Uterus (tissue), 3 donors: ENCODE measurements at regions not wholly inside any gene's neighbourhood (a gene's known extent, or its start where the extent isn't known, plus 50 kb on each side); places are given as distances from the start of the nearest gene placed in this dataset.
"Not testable (repeated sequence)": the region's sequence is repeated elsewhere in the genome, so short reads cannot be mapped to it uniquely, and the experiment has no call there.

Experiments
- DNase-seq, 2 donors: peaks; one replicate each; pipeline ENCODE4 v3.0.0-alpha.2; 2019 to 2020
- H3K27ac ChIP-seq, 2 donors: fragments of 200-600 bp; sonication (generic); 1 replicate in 1 of 2; 2 replicates in 1 of 2; pipeline ENCODE4 v1.5.1; 2016 to 2018
- H3K27me3 ChIP-seq, 2 donors: fragments of 200-600 bp; sonication (generic); one replicate each; pipeline ENCODE4 v1.5.1; 2018 to 2019; ENCODE audit warnings: control low read depth in 1 of 2
- H3K36me3 ChIP-seq, 2 donors: fragments of 200-600 bp; sonication (generic); one replicate each; pipeline ENCODE4 v1.5.1; 2019; ENCODE audit warnings: control low read depth in 1 of 2
- H3K4me1 ChIP-seq, 2 donors: fragments of 200-600 bp; sonication (generic); one replicate each; pipeline ENCODE4 v1.5.1; 2018 to 2019; ENCODE audit warnings: control low read depth in 1 of 2
- H3K4me3 ChIP-seq, 2 donors: fragments of 200-600 bp; sonication (generic); 1 replicate in 1 of 2; 2 replicates in 1 of 2; pipeline ENCODE4 v1.5.1; 2018 to 2019; ENCODE audit warnings: mild to moderate bottlenecking in 1 of 2
- H3K9me3 ChIP-seq, 2 donors: fragments of 200-600 bp; sonication (generic); one replicate each; pipeline ENCODE4 v1.5.1; 2019; ENCODE audit warnings: control low read depth in 1 of 2
- POLR2A ChIP-seq, 2 donors: fragments of 450-650 bp; IDR thresholded peaks; one replicate each; pipeline ENCODE4 v1.6.1; 2016; ENCODE audit warnings: antibody characterized with exemption in 2 of 2, mild to moderate bottlenecking in 1 of 2, moderate library complexity in 1 of 2
- intact Hi-C: fragments of 100-400 bp; cut with DNase I; formaldehyde crosslinking; loops from one replicate; pipeline ENCODE4 v1.15.1; 2023; ENCODE audit warnings: low total_unique reads
- TF ChIP-seq, protein P1 (sequence below), 4 experiments: fragments of 200-600 bp in 2 of 4; fragments of 450-650 bp in 2 of 4; sonication (generic) in 2 of 4; IDR thresholded peaks; one replicate each; pipeline ENCODE4 v1.5.1; 2016 to 2019; ENCODE audit warnings: antibody characterized with exemption in 4 of 4, mild to moderate bottlenecking in 2 of 4, moderate library complexity in 1 of 4
- donor health status: DM: yes; HTN: yes; CAD: no.

DNA sequence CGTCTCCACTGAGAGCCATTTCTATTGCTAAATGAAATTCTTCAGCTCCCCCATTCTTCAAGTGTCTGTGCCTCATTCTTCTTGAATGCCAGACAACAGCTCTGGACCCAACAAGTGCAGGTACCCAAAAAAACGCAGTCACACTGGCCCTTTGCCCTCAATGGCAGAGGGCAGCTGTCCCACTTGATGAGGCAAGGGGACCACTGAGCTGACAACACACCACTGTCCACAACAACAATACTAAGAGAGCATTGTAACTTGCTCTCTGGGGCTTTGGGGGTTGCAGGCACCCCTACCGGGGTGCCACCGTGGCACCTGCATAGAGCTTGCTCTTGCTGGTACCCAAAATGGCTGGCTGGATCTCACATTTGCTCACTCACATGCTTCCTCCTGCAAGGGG is 827.0 kb upstream of the DDX18 start:
- intact Hi-C loops = no loop called here
- no peak for TF ChIP-seq POLR2A (IDR thresholded peaks at IDR 0.05)
- TF ChIP-seq, protein P1, sequence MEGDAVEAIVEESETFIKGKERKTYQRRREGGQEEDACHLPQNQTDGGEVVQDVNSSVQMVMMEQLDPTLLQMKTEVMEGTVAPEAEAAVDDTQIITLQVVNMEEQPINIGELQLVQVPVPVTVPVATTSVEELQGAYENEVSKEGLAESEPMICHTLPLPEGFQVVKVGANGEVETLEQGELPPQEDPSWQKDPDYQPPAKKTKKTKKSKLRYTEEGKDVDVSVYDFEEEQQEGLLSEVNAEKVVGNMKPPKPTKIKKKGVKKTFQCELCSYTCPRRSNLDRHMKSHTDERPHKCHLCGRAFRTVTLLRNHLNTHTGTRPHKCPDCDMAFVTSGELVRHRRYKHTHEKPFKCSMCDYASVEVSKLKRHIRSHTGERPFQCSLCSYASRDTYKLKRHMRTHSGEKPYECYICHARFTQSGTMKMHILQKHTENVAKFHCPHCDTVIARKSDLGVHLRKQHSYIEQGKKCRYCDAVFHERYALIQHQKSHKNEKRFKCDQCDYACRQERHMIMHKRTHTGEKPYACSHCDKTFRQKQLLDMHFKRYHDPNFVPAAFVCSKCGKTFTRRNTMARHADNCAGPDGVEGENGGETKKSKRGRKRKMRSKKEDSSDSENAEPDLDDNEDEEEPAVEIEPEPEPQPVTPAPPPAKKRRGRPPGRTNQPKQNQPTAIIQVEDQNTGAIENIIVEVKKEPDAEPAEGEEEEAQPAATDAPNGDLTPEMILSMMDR (IDR thresholded peaks at IDR 0.05) = no peak
- no peak overlapping the region for H3K4me3 ChIP-seq
- H3K27ac ChIP-seq = no peak overlapping the region
- no peaks in the 10 kb centered on the region for H3K9me3 ChIP-seq
- H3K36me3 ChIP-seq = no peaks in the 10 kb centered on the region
- no peaks in the 10 kb centered on the region for H3K4me1 ChIP-seq
- no peak for DNase-seq
- H3K27me3 ChIP-seq = no peaks in the 10 kb centered on the region

DNA sequence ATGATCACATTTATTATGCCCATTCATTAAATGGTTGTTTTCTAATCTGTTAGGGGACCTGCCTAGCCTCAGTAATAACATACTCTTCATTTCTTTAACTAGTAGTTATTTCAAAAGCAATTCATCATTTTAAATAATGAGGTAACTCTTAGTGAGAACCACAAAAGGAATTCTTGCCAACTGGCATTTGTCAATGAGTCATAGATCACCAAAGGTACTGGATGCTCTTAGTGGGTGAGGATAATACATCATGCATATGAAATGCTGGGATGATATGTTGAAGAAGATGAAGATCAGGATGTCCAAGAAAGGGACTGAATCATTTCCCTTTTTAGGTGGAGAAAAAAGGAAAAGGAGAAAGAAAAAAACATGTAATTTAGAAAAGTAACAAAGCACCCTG is 826.2 kb upstream of the DDX18 start:
- no peaks in the 10 kb centered on the region for H3K27me3 ChIP-seq
- H3K4me3 ChIP-seq = no peak overlapping the region
- no peaks in the 10 kb centered on the region for H3K4me1 ChIP-seq
- no peak for DNase-seq
- no peaks in the 10 kb centered on the region for H3K36me3 ChIP-seq
- TF ChIP-seq POLR2A (IDR thresholded peaks at IDR 0.05) = no peak
- TF ChIP-seq, protein P1 (IDR thresholded peaks at IDR 0.05) = no peak
- no peak overlapping the region for H3K27ac ChIP-seq
- intact Hi-C loops = no loop called here
- no peaks in the 10 kb centered on the region for H3K9me3 ChIP-seq

- no peaks in the 10 kb centered on the region for H3K27me3 ChIP-seq
- H3K27ac ChIP-seq = no peak overlapping the region
- H3K9me3 ChIP-seq = no peaks in the 10 kb centered on the region
- no peak overlapping the region for H3K4me3 ChIP-seq
- no peak for TF ChIP-seq POLR2A (IDR thresholded peaks at IDR 0.05)
- TF ChIP-seq, protein P1 (IDR thresholded peaks at IDR 0.05) = no peak
- H3K4me1 ChIP-seq = no peaks in the 10 kb centered on the region
- no peak for DNase-seq
- intact Hi-C loops = no loop called here
- H3K36me3 ChIP-seq = no peaks in the 10 kb centered on the region
Measured at GRCh38 chr2:117019357-117019756, 795.1 kb upstream of the DDX18 start.

- intact Hi-C loops = no loop called here
- H3K27ac ChIP-seq = no peak overlapping the region
- no peak for TF ChIP-seq POLR2A (IDR thresholded peaks at IDR 0.05)
- TF ChIP-seq, protein P1 (IDR thresholded peaks at IDR 0.05) = no peak
Measured at GRCh38 chr2:117027646-117028045, 786.8 kb upstream of the DDX18 start.

GRCh38 chr2:117028708-117029107 is 785.8 kb upstream of the DDX18 start:
- H3K4me1 ChIP-seq, intact Hi-C loops, H3K9me3 ChIP-seq, H3K36me3 ChIP-seq, DNase-seq, H3K27me3 ChIP-seq, H3K4me3 ChIP-seq, H3K27ac ChIP-seq: not testable (repeated sequence)

More at GRCh38 chr2:117027646-117028045, 786.8 kb upstream of the DDX18 start:
- Histone ChIP-seq H3K9me3 (no peaks in the 10 kb centered on the region), H3K4me3 (no peak overlapping the region), H3K27me3 (no peaks in the 10 kb centered on the region), H3K4me1 (no peaks in the 10 kb centered on the region), H3K36me3 (no peaks in the 10 kb centered on the region)
- no peak for DNase-seq
